ENCODE measurements at regions not wholly inside any gene's neighbourhood (a gene's known extent, or its start where the extent isn't known, plus 50 kb on each side); places are given as distances from the start of the nearest gene placed in this dataset.

DNA sequence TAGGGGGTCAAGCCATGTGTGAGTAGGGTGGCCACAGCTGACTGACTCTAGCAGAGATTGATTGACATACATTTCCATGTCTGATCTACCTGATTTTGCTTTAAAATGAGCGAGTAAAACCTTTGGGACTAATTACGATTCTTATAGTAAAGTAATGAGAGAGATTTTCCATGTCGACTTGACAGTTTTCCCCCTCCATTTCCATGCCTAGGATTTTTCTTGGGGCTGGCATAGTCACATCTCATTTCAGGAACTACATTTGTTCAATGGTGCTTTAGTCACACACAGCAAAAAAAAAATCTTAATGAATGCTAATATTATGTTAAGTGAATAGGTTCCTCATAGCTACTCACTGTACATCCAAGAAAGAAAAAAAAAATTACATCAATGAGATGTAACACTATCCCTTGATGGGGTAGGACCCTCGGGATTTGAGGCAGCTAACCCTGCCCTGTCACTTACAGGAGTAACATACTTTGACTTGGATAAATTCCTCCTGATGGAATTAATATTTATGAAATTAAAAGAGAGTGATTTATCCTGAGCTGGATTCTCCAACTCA is 690.9 kb downstream of the TDRD15 start:
- TF ChIP-seq, protein P1, sequence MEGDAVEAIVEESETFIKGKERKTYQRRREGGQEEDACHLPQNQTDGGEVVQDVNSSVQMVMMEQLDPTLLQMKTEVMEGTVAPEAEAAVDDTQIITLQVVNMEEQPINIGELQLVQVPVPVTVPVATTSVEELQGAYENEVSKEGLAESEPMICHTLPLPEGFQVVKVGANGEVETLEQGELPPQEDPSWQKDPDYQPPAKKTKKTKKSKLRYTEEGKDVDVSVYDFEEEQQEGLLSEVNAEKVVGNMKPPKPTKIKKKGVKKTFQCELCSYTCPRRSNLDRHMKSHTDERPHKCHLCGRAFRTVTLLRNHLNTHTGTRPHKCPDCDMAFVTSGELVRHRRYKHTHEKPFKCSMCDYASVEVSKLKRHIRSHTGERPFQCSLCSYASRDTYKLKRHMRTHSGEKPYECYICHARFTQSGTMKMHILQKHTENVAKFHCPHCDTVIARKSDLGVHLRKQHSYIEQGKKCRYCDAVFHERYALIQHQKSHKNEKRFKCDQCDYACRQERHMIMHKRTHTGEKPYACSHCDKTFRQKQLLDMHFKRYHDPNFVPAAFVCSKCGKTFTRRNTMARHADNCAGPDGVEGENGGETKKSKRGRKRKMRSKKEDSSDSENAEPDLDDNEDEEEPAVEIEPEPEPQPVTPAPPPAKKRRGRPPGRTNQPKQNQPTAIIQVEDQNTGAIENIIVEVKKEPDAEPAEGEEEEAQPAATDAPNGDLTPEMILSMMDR (IDR thresholded peaks at IDR 0.05; ENCODE audit: low read depth, low read length, poor library complexity, severe bottlenecking): no peak
- no peak for TF ChIP-seq EZH2phosphoT487 (IDR thresholded peaks at IDR 0.05; ENCODE audit: borderline replicate concordance, low read length)
